HEK293T (cell line): ENCODE measurements at regions not wholly inside any gene's neighbourhood (a gene's known extent, or its start where the extent isn't known, plus 50 kb on each side); places are given as distances from the start of the nearest gene placed in this dataset.

Experiments
- CTCF ChIA-PET: fragments of 350-600 bp; formaldehyde crosslinking; extraction: SDS; loops from one replicate; lab custom pipeline; 2021; ENCODE audit warnings: antibody characterized with exemption, inconsistent platforms; lab: Yijun Ruan, JAX
- POLR2A ChIA-PET: fragments of 350-600 bp; formaldehyde crosslinking; extraction: SDS; loops from one replicate; lab custom pipeline; 2020; ENCODE audit warnings: antibody characterized with exemption, inconsistent platforms; lab: Yijun Ruan, JAX
- DNase-seq: peaks from one replicate; pipeline ENCODE4 v3.0.0; 2012; ENCODE audit warnings: mixed read lengths; ENCODE audit errors: extremely low spot score
- ARNT ChIP-seq: fragments of 450-650 bp; IDR thresholded peaks from 2 replicates; pipeline ENCODE4 v1.6.1; 2017; ENCODE audit warnings: mild to moderate bottlenecking
- BHLHE40 ChIP-seq: fragments of 450-650 bp; IDR thresholded peaks from 2 replicates; pipeline ENCODE4 v1.6.1; 2016; ENCODE audit warnings: mild to moderate bottlenecking, moderate library complexity, borderline replicate concordance
- CTBP1 ChIP-seq: fragments of 450-650 bp; IDR thresholded peaks from 2 replicates; pipeline ENCODE4 v1.6.1; 2016; ENCODE audit warnings: borderline replicate concordance
- ELF4 ChIP-seq: fragments of 450-650 bp; IDR thresholded peaks from 2 replicates; pipeline ENCODE4 v1.6.1; 2017; ENCODE audit warnings: antibody characterized with exemption
- FOXA1 ChIP-seq: fragments of 450-650 bp; IDR thresholded peaks from 2 replicates; pipeline ENCODE4 v1.6.1; 2016; ENCODE audit warnings: mild to moderate bottlenecking
- FOXK2 ChIP-seq: fragments of 450-650 bp; IDR thresholded peaks from 2 replicates; pipeline ENCODE4 v1.6.1; 2016; ENCODE audit warnings: mild to moderate bottlenecking
- FOXM1 ChIP-seq: fragments of 450-650 bp; IDR thresholded peaks from 2 replicates; pipeline ENCODE4 v1.6.1; 2017; ENCODE audit warnings: mild to moderate bottlenecking, borderline replicate concordance
- HDGF ChIP-seq: fragments of 450-650 bp; IDR thresholded peaks from 2 replicates; pipeline ENCODE4 v1.6.1; 2017; ENCODE audit warnings: antibody characterized with exemption, borderline replicate concordance
- L3MBTL2 ChIP-seq: fragments of 450-650 bp; conservative IDR thresholded peaks from 2 replicates; pipeline ENCODE4 v1.6.1; 2016; ENCODE audit warnings: mild to moderate bottlenecking
- LEF1 ChIP-seq: fragments of 450-650 bp; IDR thresholded peaks from 2 replicates; pipeline ENCODE4 v1.6.1; 2017; ENCODE audit warnings: mild to moderate bottlenecking, borderline replicate concordance
- NFRKB ChIP-seq: fragments of 450-650 bp; IDR thresholded peaks from 2 replicates; pipeline ENCODE4 v1.6.1; 2016; ENCODE audit warnings: mild to moderate bottlenecking, moderate library complexity
- SP1 ChIP-seq: fragments of 450-650 bp; IDR thresholded peaks from 2 replicates; pipeline ENCODE4 v1.6.1; 2017
- SUZ12 ChIP-seq: fragments of 450-650 bp; IDR thresholded peaks from 2 replicates; pipeline ENCODE4 v1.6.1; 2016; ENCODE audit warnings: mild to moderate bottlenecking
- TARDBP ChIP-seq: fragments of 450-650 bp; IDR thresholded peaks from 2 replicates; pipeline ENCODE4 v1.6.1; 2016
- ZNF384 ChIP-seq: fragments of 450-650 bp; IDR thresholded peaks from 2 replicates; pipeline ENCODE4 v1.6.1; 2016
- TF ChIP-seq, protein P1 (sequence below): fragments of 450-650 bp; IDR thresholded peaks from 2 replicates; pipeline ENCODE4 v1.6.1; 2016

DNA sequence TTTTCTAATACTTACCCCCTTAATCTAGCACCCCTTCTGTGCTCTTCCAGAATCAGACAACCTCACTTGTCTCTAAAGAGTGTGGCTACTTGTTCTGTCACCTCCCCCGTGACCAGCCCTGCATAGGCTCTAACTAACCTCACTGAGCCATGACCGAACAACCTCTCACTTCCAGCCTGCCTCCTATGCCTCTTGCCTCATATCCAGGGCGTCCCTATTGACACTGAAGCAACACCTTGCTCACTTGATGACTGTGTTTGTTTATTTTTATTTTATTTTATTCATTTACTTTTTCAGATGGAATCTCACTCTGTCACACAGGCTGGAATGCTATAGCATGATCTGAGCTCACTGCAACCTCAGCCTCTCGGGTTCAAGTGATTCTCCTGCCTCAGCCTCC is 235.1 kb upstream of the B3GALT2 start:
- no peak for DNase-seq
- CTCF ChIA-PET, result no interaction called here
- TF ChIP-seq ARNT, result no peak
- no peak for TF ChIP-seq FOXM1
- no peak for TF ChIP-seq SUZ12
- no peak for TF ChIP-seq CTBP1
- no peak for TF ChIP-seq SP1
- no peak for TF ChIP-seq FOXK2
- no peak for TF ChIP-seq TARDBP
- TF ChIP-seq ELF4, result no peak
- TF ChIP-seq ZNF384, result no peak
- TF ChIP-seq FOXA1, result no peak
- no peak for TF ChIP-seq L3MBTL2
- TF ChIP-seq LEF1, result no peak
- POLR2A ChIA-PET, result no interaction called here

DNA sequence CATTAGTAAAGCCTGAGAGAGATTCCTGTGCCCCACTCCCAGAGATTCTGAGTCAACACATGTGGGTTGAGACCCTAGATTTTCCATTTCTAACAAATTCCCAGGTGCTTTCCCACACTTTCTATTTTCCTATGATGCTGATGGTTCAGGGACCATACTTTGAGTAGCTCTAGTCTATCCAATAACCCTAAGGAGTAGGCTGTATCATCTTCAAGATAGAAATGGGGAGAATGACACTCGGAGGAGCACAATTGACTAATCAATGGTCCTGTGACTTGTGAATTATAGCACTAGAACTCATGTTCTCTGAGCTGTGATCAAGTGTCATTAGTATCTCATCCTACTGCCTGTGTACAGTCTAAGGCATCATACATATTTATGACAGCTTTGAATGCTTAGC is 232.9 kb upstream of the B3GALT2 start:
- DNase-seq, result no peak
- TF ChIP-seq CTBP1 (no peak), FOXK2 (no peak), BHLHE40 (no peak), NFRKB (no peak), ELF4 (no peak), ARNT (no peak)
- TF ChIP-seq, protein P1, sequence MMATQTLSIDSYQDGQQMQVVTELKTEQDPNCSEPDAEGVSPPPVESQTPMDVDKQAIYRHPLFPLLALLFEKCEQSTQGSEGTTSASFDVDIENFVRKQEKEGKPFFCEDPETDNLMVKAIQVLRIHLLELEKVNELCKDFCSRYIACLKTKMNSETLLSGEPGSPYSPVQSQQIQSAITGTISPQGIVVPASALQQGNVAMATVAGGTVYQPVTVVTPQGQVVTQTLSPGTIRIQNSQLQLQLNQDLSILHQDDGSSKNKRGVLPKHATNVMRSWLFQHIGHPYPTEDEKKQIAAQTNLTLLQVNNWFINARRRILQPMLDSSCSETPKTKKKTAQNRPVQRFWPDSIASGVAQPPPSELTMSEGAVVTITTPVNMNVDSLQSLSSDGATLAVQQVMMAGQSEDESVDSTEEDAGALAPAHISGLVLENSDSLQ, result no peak
- ChIA-PET CTCF (no interaction called here), POLR2A (no interaction called here)

DNA sequence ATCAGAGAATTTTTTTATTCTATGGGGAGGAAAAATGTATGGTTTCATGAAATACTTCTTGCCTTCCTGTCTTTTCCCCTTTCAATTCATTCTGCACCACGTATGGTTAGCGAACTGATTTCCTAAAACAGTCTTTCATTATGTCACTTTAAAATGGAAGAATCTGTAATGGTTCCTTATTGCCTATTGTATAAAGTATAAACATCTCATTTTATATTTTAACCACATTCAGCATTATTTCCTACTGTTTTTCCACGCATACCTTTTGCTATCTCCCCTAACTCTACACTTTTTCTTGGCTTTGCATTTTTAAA is 232.3 kb upstream of the B3GALT2 start:
- DNase-seq, result no peak
- no peak for TF ChIP-seq ARNT
- TF ChIP-seq L3MBTL2, result no peak
- TF ChIP-seq SUZ12, result no peak
- no peak for TF ChIP-seq BHLHE40
- TF ChIP-seq LEF1, result no peak
- TF ChIP-seq FOXA1, result no peak
- no peak for TF ChIP-seq FOXM1
- no peak for TF ChIP-seq HDGF
- no peak for TF ChIP-seq ZNF384
- no peak for TF ChIP-seq CTBP1
- no peak for TF ChIP-seq TARDBP
- TF ChIP-seq, protein P1, result no peak
- TF ChIP-seq ELF4, result no peak
- TF ChIP-seq FOXK2, result no peak
- TF ChIP-seq NFRKB, result no peak
- no peak for TF ChIP-seq SP1
- ChIA-PET POLR2A (no interaction called here), CTCF (no interaction called here)

DNA sequence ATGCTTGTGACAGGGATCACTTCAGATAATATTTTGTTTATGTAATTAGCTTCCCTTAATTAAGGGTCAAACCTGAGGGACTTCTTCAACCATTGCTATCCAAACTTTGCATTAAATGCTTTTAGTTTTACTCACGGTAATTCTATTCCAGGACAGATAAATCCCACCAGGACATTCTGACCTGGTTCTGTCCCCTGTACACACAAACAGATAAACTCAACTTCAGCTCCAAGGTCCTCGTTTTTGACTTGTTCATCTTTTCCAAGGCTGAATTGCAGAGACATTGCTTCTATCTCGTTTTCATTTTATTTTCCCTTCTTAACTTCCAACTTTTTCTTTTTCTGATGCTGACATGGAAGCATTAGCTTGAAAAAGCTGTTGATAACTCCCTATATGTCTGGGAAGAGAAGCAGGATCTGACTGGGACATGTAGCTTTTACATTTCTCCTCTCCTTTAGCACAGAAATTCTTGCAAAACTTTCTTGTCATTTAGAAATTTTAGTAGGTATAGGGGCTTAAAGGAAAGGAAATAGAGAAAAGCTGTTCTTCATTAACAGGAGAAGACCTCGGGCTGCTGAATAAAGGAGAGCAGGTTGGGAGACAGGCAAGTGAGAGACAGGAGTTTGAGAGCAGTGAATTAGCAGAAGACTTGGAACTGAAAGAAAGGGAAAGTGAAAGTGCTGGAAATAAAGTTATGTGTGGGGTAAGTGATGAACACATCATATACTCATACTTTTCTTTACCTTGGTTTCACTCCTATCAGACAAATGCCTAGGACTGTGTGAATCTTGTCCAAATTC is 231.7 kb upstream of the B3GALT2 start:
- TF ChIP-seq ZNF384, result no peak
- no peak for TF ChIP-seq SUZ12
- no peak for TF ChIP-seq NFRKB
- no peak for TF ChIP-seq HDGF
- TF ChIP-seq FOXK2, result no peak
- TF ChIP-seq CTBP1, result no peak
- no peak for TF ChIP-seq BHLHE40
- CTCF ChIA-PET, result no interaction called here
- DNase-seq, result no peak
- POLR2A ChIA-PET, result no interaction called here

DNA sequence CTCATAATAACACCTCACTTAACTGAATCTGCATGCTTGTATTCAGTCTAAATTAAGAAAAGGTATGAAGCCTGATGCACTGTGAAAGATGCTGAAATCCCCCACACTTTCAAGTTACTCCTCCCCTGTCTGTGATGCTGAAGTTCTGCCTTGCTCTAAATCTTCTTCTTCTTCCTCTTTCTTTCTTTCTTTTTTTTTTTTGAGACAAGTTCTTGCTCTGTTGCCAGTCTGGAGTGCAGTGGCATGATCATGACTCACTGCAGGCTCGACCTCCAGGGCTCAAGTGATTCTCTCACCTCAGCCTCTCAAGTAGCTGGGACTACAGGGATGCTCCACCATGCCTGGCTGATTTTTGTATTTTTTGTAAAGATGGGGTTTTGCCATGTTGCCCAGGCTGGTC is 231.0 kb upstream of the B3GALT2 start:
- no peak for DNase-seq
- TF ChIP-seq TARDBP (no peak), ARNT (no peak), LEF1 (no peak), SUZ12 (no peak), BHLHE40 (no peak), NFRKB (no peak), HDGF (no peak), FOXA1 (no peak), L3MBTL2 (no peak), FOXM1 (no peak), FOXK2 (no peak), SP1 (no peak), CTBP1 (no peak), ZNF384 (no peak), ELF4 (no peak)
- TF ChIP-seq, protein P1, result no peak
- ChIA-PET CTCF (no interaction called here), POLR2A (no interaction called here)

DNA sequence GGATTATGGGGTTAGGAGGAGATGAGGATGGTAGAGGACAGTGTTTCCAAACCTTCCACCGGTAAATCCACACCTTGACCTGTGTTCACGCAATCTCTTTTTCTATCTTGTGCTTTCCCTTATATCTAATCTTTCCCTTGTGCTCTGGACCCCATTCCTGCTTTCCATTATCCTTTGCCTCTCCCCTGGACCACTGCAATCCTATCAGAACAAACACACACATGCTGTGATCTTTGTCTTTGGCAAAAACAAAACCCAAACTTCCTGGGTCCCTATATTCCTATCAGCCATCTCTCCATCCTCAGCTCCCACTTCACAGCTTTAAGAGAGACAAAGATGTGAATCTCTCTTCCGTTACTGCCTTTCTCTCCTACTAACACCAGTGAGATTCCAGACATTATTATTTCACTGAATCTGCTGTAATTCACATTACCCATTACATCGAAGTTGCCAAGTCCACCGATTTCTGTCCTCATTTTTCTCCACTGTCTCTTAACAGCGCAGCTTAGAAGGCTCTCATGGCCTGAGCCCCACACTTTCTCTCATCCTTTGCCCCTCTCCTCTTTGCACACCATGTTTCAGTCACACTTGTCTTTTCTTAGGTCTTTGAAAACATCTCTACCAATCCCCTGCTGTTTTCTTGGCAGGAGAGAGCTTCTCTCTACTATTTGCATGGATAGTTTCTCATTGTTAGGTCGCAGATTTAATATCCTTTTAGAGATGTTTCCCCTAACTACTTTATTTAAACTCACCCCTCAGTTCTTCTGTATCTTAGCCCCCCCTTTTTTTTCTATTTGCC is 230.0 kb upstream of the B3GALT2 start:
- CTCF ChIA-PET, result no interaction called here
- POLR2A ChIA-PET, result no interaction called here
- TF ChIP-seq FOXA1, result no peak
- TF ChIP-seq L3MBTL2, result no peak
- no peak for TF ChIP-seq BHLHE40
- no peak for TF ChIP-seq NFRKB
- no peak for TF ChIP-seq CTBP1
- TF ChIP-seq LEF1, result no peak
- no peak for TF ChIP-seq FOXK2
- TF ChIP-seq FOXM1, result no peak
- TF ChIP-seq, protein P1, result no peak
- no peak for TF ChIP-seq ARNT
- no peak for TF ChIP-seq TARDBP
- TF ChIP-seq ZNF384, result no peak
- no peak for TF ChIP-seq ELF4
- TF ChIP-seq SP1, result no peak
- no peak for TF ChIP-seq SUZ12
- TF ChIP-seq HDGF, result no peak
- DNase-seq, result no peak
